ENCODE measurements at regions not wholly inside any gene's neighbourhood (a gene's known extent, or its start where the extent isn't known, plus 50 kb on each side); places are given as distances from the start of the nearest gene placed in this dataset.

DNA sequence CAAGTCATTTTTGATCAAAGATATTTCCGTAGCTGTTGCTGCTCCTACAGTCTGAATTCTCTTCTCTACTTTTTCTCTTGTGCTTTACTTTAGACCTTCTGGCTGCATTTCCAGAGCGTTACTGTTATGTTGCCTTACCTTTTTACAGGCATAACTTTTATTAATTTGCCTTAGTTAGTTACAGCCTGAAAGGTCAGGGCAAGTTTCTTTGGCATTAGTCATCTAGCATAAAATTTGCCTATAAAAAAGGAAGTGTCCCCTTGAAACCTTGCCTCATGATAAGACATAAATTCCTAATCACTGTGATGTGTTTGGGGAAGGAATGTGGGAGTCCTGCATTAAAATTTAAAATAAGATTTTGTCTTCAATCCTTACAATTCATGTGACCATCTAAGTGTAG lies 618.5 kb downstream of the NR2F2 start:
- TF ChIP-seq, protein P1, sequence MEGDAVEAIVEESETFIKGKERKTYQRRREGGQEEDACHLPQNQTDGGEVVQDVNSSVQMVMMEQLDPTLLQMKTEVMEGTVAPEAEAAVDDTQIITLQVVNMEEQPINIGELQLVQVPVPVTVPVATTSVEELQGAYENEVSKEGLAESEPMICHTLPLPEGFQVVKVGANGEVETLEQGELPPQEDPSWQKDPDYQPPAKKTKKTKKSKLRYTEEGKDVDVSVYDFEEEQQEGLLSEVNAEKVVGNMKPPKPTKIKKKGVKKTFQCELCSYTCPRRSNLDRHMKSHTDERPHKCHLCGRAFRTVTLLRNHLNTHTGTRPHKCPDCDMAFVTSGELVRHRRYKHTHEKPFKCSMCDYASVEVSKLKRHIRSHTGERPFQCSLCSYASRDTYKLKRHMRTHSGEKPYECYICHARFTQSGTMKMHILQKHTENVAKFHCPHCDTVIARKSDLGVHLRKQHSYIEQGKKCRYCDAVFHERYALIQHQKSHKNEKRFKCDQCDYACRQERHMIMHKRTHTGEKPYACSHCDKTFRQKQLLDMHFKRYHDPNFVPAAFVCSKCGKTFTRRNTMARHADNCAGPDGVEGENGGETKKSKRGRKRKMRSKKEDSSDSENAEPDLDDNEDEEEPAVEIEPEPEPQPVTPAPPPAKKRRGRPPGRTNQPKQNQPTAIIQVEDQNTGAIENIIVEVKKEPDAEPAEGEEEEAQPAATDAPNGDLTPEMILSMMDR (IDR thresholded peaks at IDR 0.05) = no peak
- no peak for TF ChIP-seq POLR2A (IDR thresholded peaks at IDR 0.05)

All from thyroid gland (tissue), 4 donors.